GM12874 (cell line): ENCODE measurements at regions not wholly inside any gene's neighbourhood (a gene's known extent, or its start where the extent isn't known, plus 50 kb on each side); places are given as distances from the start of the nearest gene placed in this dataset.
A peak's percentile ranks its signal among the peaks of the same experiment; 100 is the strongest.

Experiments used
- CTCF ChIP-seq: IDR thresholded peaks from 2 replicates; pipeline ENCODE4 v1.5.1; 2011; ENCODE audit warnings: low read depth, mild to moderate bottlenecking, control low read depth, low read length, moderate library complexity; ENCODE audit not compliant: insufficient read depth

- no peak for TF ChIP-seq CTCF
Observed at GRCh38 chr2:212811036-212811805, 272.6 kb upstream of the ERBB4 start.

GRCh38 chr2:212797484-212798205 lies 259.0 kb upstream of the ERBB4 start:
- TF ChIP-seq CTCF = no peak

- TF ChIP-seq CTCF = no peak
Observed at GRCh38 chr2:212794471-212794870, 255.9 kb upstream of the ERBB4 start.

- TF ChIP-seq CTCF = no peak
Observed at GRCh38 chr2:212791569-212791968, 253.0 kb upstream of the ERBB4 start.

GRCh38 chr2:212777020-212777491 lies 238.5 kb upstream of the ERBB4 start:
- TF ChIP-seq CTCF = peak; percentile 30; the same call in 1 of the 2 replicates

GRCh38 chr2:212773808-212774339 lies 235.3 kb upstream of the ERBB4 start:
- no peak for TF ChIP-seq CTCF

- TF ChIP-seq CTCF = no peak
Observed at GRCh38 chr2:212770240-212770639, 231.6 kb upstream of the ERBB4 start.
